Right cardiac atrium (tissue), 5 donors: ENCODE measurements at regions not wholly inside any gene's neighbourhood (a gene's known extent, or its start where the extent isn't known, plus 50 kb on each side); places are given as distances from the start of the nearest gene placed in this dataset.
"Not testable (repeated sequence)": the region's sequence is repeated elsewhere in the genome, so short reads cannot be mapped to it uniquely, and the experiment has no call there.

Source experiments
- ATAC-seq, 2 donors: fragments of 200-7000 bp; cut with Tn5 transposase; one replicate each; pipeline versions ENCODE4 v1.8.0 to v1.9.1; 2020; ENCODE audit warnings: moderate library complexity in 2 of 2, mild to moderate bottlenecking in 1 of 2
- DNase-seq, 3 donors: peaks; one replicate each; pipeline ENCODE4 v3.0.0-alpha.2; 2020
- H3K27ac ChIP-seq: one replicate; pipeline ENCODE4 v1.5.1; 2013; ENCODE audit warnings: mild to moderate bottlenecking, low read length, control low read depth, moderate library complexity
- H3K27me3 ChIP-seq: one replicate; pipeline ENCODE4 v1.6.1; 2013; ENCODE audit not compliant: control insufficient read depth, insufficient read depth
- H3K4me1 ChIP-seq: one replicate; pipeline ENCODE4 v1.6.1; 2013; ENCODE audit warnings: low read length; ENCODE audit not compliant: control insufficient read depth, insufficient read depth
- H3K4me3 ChIP-seq: one replicate; pipeline ENCODE4 v1.5.1; 2013; ENCODE audit warnings: low read length, control low read depth
- H3K9me3 ChIP-seq: one replicate; pipeline ENCODE4 v1.6.1; 2013; ENCODE audit warnings: low read length; ENCODE audit not compliant: control insufficient read depth
- WGBS: extraction: QIAGEN DNeasy Blood & Tissue Kit; methylation state at CpG from one replicate; pipeline ENCODE4 v1.1.7; 2013; 5-methylcytosine and 5-hydroxymethylcytosine counted together
- intact Hi-C, 4 donors: fragments of 100-400 bp; cut with DNase I; formaldehyde crosslinking; loops; one replicate each; pipeline versions ENCODE4 v1.11.0 to v1.14.0; 2022 to 2023
- donor health status: healthy with polysubstance abuse.
- donor health status: DM: no; HTN: yes; CAD: no.
- donor health status: DM: no; HTN: no; CAD: no.
- donor health status: DM: no; HTN: yes; CAD: no; lungs with severe emphysema.
- donor health status: DM: yes; HTN: yes; CAD: no.

DNA sequence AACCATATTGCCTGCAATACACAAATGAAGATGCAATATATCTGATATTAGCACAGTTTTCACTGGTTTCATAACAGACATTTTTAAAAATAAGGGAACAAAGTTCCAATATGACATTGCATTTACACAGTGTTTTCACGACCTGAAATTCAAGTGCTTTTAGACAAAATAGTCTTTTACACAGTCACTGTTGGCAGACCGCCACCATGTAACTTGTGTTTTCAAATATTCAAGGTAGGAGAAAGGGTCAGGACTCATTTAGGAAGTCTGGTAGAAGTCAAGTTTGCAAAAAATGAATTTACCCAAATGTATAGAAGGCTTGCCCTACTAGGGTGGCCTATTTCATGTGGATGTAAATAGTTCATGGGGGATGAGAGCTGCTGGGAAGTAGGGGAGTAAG lies 98.1 kb upstream of the TAS2R1 start:
- Histone ChIP-seq H3K4me3 (no peak overlapping the region), H3K27ac (no peak overlapping the region), H3K27me3 (no peaks in the 10 kb centered on the region), H3K4me1 (no peaks in the 10 kb centered on the region), H3K9me3 (peaks cover 2% of the 10 kb centered on the region)
- WGBS, result 82% methylated on average over 2 of the region's 2 CpGs
- intact Hi-C loops, result no loop called here
- ATAC-seq (no peak), DNase-seq (no peak)

DNA sequence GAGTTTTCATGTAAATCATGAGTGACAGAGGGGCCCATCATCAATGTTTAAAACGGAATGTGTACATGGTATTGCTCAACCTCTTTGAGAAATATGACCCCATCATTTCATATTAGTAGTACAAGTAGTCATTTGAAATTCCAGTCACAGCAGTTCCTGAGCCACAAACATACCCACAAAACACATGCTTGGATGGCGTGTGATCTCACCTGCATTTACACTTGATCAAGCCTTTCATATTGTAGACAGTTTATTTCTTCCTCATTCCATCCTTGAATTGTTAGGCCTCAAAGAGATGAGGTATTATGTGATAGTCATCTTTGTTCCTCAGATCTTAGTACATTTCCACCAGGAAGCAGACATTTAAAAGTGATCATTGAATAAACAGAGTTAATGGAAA lies 96.8 kb upstream of the TAS2R1 start:
- 88% methylated on average over 2 of the region's 2 CpGs for WGBS
- no peak for ATAC-seq
- H3K27ac ChIP-seq, result no peak overlapping the region
- H3K27me3 ChIP-seq, result no peaks in the 10 kb centered on the region
- peaks cover under 1% of the 10 kb centered on the region for H3K9me3 ChIP-seq
- no peak overlapping the region for H3K4me3 ChIP-seq
- H3K4me1 ChIP-seq, result no peaks in the 10 kb centered on the region
- intact Hi-C loops, result no loop called here
- DNase-seq, result no peak

DNA sequence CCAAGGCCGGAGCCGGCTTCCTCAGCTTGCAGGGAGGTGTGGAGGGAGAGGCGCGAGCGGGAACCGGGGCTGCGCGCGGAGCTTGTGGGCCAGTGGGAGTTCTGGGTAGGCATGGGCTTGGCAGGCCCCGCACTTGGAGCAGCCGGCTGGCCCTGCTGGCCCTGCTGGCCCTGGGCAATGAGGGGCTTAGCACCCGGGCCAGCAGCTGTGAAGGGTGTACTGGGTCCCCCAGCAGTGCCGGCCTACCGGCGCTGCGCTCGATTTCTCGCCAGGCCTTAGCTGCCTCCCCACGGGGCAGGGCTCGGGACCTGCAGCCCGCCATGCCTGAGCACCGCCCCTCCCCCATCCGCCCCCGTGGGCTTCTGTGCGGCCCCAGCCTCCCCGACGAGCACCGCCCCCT lies 95.1 kb upstream of the TAS2R1 start:
- H3K27me3 ChIP-seq, H3K4me1 ChIP-seq, H3K9me3 ChIP-seq, H3K4me3 ChIP-seq, DNase-seq, ATAC-seq, intact Hi-C loops, H3K27ac ChIP-seq: not testable (repeated sequence)
- 97% methylated on average over 28 of the region's 28 CpGs for WGBS

DNA sequence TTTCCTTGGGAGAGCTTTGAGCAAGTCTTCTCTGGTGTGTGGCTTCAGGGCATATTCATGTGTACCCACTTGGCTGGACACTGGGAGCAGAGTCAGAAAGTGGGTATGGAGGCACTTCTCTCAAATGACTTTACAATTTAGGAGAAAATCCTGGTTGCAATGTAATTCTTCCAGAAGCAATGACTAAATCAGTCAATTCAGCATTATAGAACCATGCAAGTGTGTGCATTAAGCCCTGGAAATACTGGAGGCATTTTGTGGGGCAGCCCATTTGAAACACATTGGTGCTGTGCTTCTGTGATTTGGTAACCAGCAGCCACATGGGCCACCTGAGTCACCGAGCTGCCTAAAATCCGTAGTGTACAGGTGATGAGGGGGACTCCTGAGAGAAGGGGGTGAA lies 94.6 kb upstream of the TAS2R1 start:
- Histone ChIP-seq H3K27ac (no peak overlapping the region), H3K9me3 (peaks cover 2% of the 10 kb centered on the region), H3K4me1 (no peaks in the 10 kb centered on the region), H3K4me3 (no peak overlapping the region), H3K27me3 (no peaks in the 10 kb centered on the region)
- ATAC-seq (no peak), DNase-seq (no peak)
- intact Hi-C loops, result no loop called here
- WGBS, result 87% methylated on average over 2 of the region's 2 CpGs

DNA sequence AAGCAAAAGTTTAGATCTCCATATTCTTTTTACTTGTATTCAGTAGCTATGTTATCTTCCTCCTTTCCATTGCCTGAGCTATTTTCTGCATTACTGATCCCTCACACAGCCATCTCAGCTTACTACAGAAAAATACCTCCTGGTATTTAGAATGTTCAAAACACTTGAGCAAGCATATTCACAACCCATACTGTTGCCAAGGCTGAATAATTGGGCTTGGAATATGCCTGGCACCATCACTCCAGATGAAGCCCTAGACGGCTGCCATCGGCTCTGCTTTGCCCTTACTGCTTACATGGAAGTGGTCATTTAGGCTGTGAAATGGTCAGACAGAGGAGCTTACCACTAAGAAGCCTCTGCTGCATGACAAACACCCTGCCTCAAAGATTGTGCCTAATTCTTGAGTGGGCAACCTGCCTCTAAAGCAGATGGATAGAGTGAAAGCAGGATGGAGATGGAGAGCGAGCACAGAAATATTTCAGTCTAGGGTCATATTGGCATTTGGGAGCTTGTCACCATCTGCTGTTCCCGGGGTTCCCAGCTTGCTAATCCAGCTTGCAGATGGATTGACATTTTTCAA lies 92.5 kb upstream of the TAS2R1 start:
- intact Hi-C loops, result no loop called here
- no peaks in the 10 kb centered on the region for H3K27me3 ChIP-seq
- H3K27ac ChIP-seq, result no peak overlapping the region
- 85% methylated on average over 4 of the region's 4 CpGs for WGBS
- no peak overlapping the region for H3K4me3 ChIP-seq
- H3K9me3 ChIP-seq, result peaks cover 2% of the 10 kb centered on the region
- no peaks in the 10 kb centered on the region for H3K4me1 ChIP-seq
- no peak for DNase-seq
- ATAC-seq, result no peak

DNA sequence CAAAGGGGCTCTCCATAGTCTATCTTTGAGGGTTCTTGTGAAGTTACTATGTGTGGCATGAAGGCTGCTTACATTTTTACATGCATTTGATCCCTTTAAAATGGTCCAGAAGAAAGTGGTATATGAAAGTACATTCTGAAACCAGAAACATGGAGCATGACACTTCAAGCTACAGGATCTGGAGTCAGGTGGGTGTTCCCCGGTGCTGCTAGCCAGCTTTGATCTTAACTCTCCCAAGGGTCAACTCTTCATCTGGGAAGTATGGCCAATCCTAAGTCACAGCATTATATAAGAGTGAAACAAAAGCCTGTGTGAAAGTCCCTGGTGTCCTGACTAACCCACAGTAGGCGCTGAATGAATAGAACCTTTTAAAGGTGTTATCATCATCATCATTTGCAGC lies 91.0 kb upstream of the TAS2R1 start:
- Histone ChIP-seq H3K4me3 (no peak overlapping the region), H3K4me1 (no peaks in the 10 kb centered on the region), H3K9me3 (peaks cover 2% of the 10 kb centered on the region), H3K27me3 (no peaks in the 10 kb centered on the region), H3K27ac (no peak overlapping the region)
- intact Hi-C loops, result no loop called here
- ATAC-seq (no peak), DNase-seq (no peak)
- WGBS, result 87% methylated on average over 2 of the region's 2 CpGs

DNA sequence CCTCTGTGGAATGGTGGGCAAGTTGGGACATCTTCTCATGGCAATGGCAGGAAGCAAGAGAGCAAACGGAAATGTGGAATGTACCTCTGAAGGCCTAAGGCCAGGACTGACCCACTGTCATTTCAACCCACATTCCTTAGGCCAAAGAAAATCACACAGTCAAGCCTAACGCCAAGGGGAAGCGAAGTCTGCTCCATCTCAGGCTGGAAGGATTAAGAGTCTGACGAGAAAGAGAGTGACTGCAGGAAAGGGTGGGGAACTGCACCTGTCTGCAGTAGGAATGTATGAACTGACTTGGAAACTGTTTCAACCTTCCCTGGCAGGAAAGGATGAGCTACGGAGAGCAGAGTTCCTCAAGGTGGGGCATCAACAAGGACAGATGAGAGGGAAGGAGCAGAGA lies 90.2 kb upstream of the TAS2R1 start:
- no peak overlapping the region for H3K4me3 ChIP-seq
- DNase-seq (no peak), ATAC-seq (no peak)
- peaks cover 2% of the 10 kb centered on the region for H3K9me3 ChIP-seq
- intact Hi-C loops, result no loop called here
- H3K27ac ChIP-seq, result no peak overlapping the region
- H3K27me3 ChIP-seq, result no peaks in the 10 kb centered on the region
- H3K4me1 ChIP-seq, result no peaks in the 10 kb centered on the region
- WGBS, result 84% methylated on average over 5 of the region's 5 CpGs

DNA sequence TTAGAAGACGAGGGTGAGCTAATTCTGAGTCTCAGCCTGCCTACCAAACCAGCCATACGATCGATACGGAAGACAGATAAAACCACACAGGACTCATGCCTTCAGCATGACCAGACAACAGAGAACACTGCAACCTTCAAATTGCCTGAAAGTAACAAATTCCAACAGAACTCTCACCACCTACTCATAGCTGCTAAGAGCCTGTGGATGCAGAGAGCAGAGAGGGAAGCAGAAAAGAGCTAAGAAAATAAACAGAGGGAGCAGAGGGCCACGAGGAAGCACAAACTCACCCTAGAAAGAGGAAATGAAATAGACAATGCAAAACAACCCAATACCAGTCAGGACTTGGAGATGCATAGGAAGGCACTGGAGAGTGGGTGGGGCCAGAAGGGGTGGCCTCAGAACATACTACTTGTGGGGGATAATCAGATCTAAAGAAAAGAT lies 86.7 kb upstream of the TAS2R1 start:
- DNase-seq, result no peak
- intact Hi-C loops, result no loop called here
- WGBS, result 38% methylated on average over 5 of the region's 5 CpGs
- H3K4me3 ChIP-seq, result no peak overlapping the region
- H3K27me3 ChIP-seq, result no peaks in the 10 kb centered on the region
- H3K4me1 ChIP-seq, result no peaks in the 10 kb centered on the region
- ATAC-seq, result no peak
- no peak overlapping the region for H3K27ac ChIP-seq
- H3K9me3 ChIP-seq, result peaks cover 6% of the 10 kb centered on the region

DNA sequence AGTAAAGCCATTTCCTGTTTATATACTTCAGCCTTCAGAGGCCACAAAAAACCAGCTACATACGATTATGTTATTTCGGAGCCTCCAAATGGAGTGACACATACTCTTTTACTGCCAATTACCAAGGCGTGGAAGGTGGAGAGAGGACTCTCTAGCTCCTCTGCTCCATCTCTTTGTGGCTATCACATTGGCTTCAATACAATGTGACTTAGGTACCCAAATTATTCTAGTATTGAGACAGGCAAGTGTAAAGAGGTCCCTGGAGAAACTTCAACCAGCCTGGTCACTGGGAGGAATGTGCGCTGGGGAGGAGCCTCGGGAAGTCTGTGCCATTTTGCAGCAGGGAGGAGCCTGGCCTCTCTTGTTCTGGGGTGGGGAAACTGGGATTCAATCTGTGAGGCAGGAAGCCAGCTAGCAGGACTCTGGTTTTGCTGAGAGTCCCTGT lies 85.8 kb upstream of the TAS2R1 start:
- Histone ChIP-seq H3K4me3 (no peak overlapping the region), H3K9me3 (peaks cover 6% of the 10 kb centered on the region), H3K27ac (no peak overlapping the region), H3K4me1 (no peaks in the 10 kb centered on the region), H3K27me3 (no peaks in the 10 kb centered on the region)
- intact Hi-C loops, result no loop called here
- DNase-seq (no peak), ATAC-seq (no peak)
- 43% methylated on average over 5 of the region's 5 CpGs for WGBS

DNA sequence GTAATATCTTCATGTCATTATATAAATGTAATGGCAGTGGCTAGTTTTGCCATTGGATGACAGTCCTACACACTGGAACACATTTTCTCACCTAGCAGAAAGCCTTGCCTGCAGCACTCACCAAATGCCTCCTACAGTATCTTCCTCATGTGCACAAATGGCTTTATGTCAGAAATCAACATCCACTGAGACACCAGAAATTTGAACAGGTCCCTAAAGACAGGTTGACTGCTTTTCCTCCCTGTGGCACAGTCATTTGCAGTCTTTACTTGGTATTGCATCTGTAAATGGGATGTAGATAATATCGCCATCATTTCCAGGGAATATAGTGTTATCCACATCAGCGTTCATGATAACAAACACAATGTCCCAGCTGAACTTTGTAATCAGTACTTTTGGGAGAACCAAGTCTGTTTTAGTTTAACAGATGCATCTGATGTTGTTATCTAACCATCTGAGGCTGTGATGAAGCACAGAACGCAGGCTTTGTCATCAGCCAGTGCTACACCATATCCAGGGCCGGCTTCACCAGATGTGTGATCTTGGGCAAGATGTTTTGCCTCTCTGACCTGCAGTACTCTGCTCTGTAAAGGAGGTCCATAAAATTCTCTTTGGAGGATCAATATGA lies 83.9 kb upstream of the TAS2R1 start:
- Histone ChIP-seq H3K9me3 (peaks cover 7% of the 10 kb centered on the region), H3K27me3 (no peaks in the 10 kb centered on the region), H3K4me3 (no peak overlapping the region), H3K4me1 (no peaks in the 10 kb centered on the region), H3K27ac (no peak overlapping the region)
- DNase-seq (no peak), ATAC-seq (no peak)
- WGBS, result 56% methylated on average over 4 of the region's 4 CpGs
- intact Hi-C loops, result no loop called here

DNA sequence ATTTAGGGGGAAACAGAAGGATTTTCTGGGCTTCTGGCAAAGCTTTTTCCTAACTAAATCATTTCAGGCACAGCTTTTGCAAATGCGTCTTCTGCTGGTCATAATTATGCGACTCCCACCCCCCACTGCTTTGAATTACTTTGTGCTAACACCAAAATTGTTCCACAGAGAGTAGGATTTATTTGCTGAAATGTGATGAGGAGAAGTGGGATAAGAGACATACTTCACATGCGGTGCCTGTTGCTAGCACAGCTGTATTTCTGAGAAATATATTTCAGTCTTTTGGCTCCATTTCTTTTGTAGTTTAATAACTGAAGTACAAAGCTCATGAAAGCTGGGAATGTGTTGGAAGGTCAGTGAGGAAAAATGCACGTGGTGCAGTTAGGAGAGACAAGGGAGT lies 83.2 kb upstream of the TAS2R1 start:
- no peaks in the 10 kb centered on the region for H3K27me3 ChIP-seq
- intact Hi-C loops, result no loop called here
- WGBS, result 49% methylated on average over 4 of the region's 4 CpGs
- no peak overlapping the region for H3K27ac ChIP-seq
- ATAC-seq (no peak), DNase-seq (no peak)
- peaks cover 10% of the 10 kb centered on the region for H3K9me3 ChIP-seq
- no peaks in the 10 kb centered on the region for H3K4me1 ChIP-seq
- no peak overlapping the region for H3K4me3 ChIP-seq

DNA sequence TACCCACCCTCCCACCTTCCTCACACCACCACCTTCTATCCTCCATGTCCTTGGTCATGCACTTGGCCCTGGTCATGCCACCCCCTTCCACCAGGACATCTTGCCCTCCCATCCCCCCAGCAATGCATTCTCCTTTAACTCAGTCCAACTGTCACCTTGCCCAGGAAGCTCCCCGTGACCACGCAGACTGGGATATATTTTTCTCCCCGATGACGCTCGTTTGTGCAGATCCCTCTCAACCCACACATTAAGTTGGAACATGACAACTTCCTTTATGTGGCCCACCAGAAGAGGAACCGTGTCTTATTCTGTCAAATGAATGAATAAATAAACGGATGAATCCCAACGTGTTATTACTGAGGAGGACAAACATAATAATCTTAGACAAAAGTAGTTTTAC lies 82.8 kb upstream of the TAS2R1 start:
- DNase-seq, result no peak
- H3K27me3 ChIP-seq, result no peaks in the 10 kb centered on the region
- 60% methylated on average over 8 of the region's 8 CpGs for WGBS
- no peak overlapping the region for H3K4me3 ChIP-seq
- peaks cover 10% of the 10 kb centered on the region for H3K9me3 ChIP-seq
- no peak for ATAC-seq
- no peak overlapping the region for H3K27ac ChIP-seq
- intact Hi-C loops, result no loop called here
- no peaks in the 10 kb centered on the region for H3K4me1 ChIP-seq
